OCI-LY1 (cell line): ENCODE measurements at regions not wholly inside any gene's neighbourhood (a gene's known extent, or its start where the extent isn't known, plus 50 kb on each side); places are given as distances from the start of the nearest gene placed in this dataset.

ENCODE experiments used
- CTCF ChIP-seq: fragments of 200-600 bp; sonication (generic), shearing (Covaris generic); IDR thresholded peaks from 2 replicates; pipeline ENCODE4 v1.5.1; 2017; ENCODE audit warnings: mild to moderate bottlenecking, antibody characterized with exemption, low read length, moderate library complexity, mixed read lengths
- EZH2 ChIP-seq: fragments of 200-600 bp; sonication (generic), shearing (Covaris generic); IDR thresholded peaks from 2 replicates; pipeline ENCODE4 v1.8.0; 2017; ENCODE audit warnings: borderline replicate concordance, mixed run types, mild to moderate bottlenecking, antibody characterized with exemption, low read length, moderate library complexity, mixed read lengths

GRCh38 chr3:189117087-189117486 is 54.7 kb upstream of the TPRG1 start:
- TF ChIP-seq EZH2: no peak
- no peak for TF ChIP-seq CTCF
